ENCODE measurements at regions not wholly inside any gene's neighbourhood (a gene's known extent, or its start where the extent isn't known, plus 50 kb on each side); places are given as distances from the start of the nearest gene placed in this dataset.

GRCh38 chr2:15748736-15749323 is 157.2 kb downstream of the DDX1 start:
- TF ChIP-seq CTCF (IDR thresholded peaks at IDR 0.05; ENCODE audit: insufficient read depth, low read depth, low read length) = no peak
- TF ChIP-seq EZH2 (IDR thresholded peaks at IDR 0.05; ENCODE audit: insufficient read depth, low read length) = no peak

Data from astrocyte (in vitro differentiated cells and primary cell).